ENCODE measurements at regions not wholly inside any gene's neighbourhood (a gene's known extent, or its start where the extent isn't known, plus 50 kb on each side); places are given as distances from the start of the nearest gene placed in this dataset.
"Not testable (repeated sequence)": the region's sequence is repeated elsewhere in the genome, so short reads cannot be mapped to it uniquely, and the experiment has no call there.

- Mint-ChIP-seq H3K27me3 (peaks cover 5% of the 10 kb centered on the region), H3K27ac (no peak overlapping the region), H3K4me3 (no peak overlapping the region), H3K36me3 (no peaks in the 10 kb centered on the region), H3K9me3 (no peaks in the 10 kb centered on the region), H3K4me1 (no peaks in the 10 kb centered on the region)
These were observed 346.2 kb downstream of the C12orf75 start for GRCh38 chr12:105676694-105677093.

GRCh38 chr12:105677672-105678071, 347.2 kb downstream of the C12orf75 start:
- Mint-ChIP-seq H3K4me1 (no peaks in the 10 kb centered on the region), H3K4me3 (no peak overlapping the region), H3K27ac (no peak overlapping the region), H3K36me3 (no peaks in the 10 kb centered on the region), H3K9me3 (peaks cover 0 to 2% (median 0%) of the 10 kb centered on the region in 3 donors), H3K27me3 (peaks cover 5% of the 10 kb centered on the region)

- H3K4me3 Mint-ChIP-seq = no peak overlapping the region
- peaks cover 0 to 5% (median 3%) of the 10 kb centered on the region in 3 donors for H3K9me3 Mint-ChIP-seq
- H3K4me1 Mint-ChIP-seq = no peaks in the 10 kb centered on the region
- H3K27me3 Mint-ChIP-seq = peaks cover 5% of the 10 kb centered on the region
- H3K36me3 Mint-ChIP-seq = no peaks in the 10 kb centered on the region
- H3K27ac Mint-ChIP-seq = no peak overlapping the region
These were observed 349.5 kb downstream of the C12orf75 start for GRCh38 chr12:105679982-105680381.

DNA sequence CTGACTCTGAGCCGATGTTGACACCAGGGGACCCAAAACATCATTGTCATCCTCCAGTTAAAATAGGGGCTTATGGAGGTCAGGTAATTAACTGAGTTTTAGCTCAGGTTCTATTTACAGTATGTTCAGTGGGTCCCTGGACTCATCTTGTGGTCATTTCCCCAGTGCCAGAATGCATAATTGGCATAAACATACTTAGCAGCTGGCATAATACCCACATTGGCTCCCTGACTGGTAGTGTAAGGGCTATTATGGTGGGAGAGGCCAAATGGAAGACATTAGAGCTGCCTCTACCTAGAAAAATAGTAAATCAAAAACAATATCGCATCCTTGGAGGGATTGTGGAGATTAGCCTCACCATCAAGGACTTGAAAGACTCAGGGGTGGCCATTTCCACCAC, 350.9 kb downstream of the C12orf75 start:
- Mint-ChIP-seq H3K36me3 (no peaks in the 10 kb centered on the region), H3K27ac (no peak overlapping the region), H3K4me3 (no peak overlapping the region), H3K9me3 (peaks cover 0 to 5% (median 3%) of the 10 kb centered on the region in 3 donors), H3K27me3 (peaks cover 3% of the 10 kb centered on the region), H3K4me1 (no peaks in the 10 kb centered on the region)

GRCh38 chr12:105682821-105683220, 352.3 kb downstream of the C12orf75 start:
- H3K36me3 Mint-ChIP-seq, H3K9me3 Mint-ChIP-seq, H3K27me3 Mint-ChIP-seq, H3K27ac Mint-ChIP-seq, H3K4me1 Mint-ChIP-seq, H3K4me3 Mint-ChIP-seq: not testable (repeated sequence)

DNA sequence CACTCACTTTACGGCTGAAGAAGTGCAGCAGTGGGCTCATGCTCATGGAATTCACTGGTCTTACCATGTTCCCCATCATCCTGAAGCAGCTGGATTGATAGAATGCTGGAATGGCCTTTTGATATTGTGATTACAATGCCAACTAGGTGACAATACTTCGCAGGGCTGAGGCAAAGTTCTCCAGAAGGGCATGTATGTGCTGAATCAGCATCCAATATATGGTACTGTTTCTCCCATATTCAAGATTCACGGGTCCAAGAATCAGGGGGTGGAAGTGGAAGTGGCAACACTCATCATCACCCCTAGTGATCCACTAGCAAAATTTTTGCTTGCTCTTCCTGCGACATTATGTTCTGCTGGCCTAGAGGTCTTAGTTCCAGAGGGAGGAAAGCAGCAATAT, 353.3 kb downstream of the C12orf75 start:
- H3K27me3 Mint-ChIP-seq, H3K4me1 Mint-ChIP-seq, H3K4me3 Mint-ChIP-seq, H3K27ac Mint-ChIP-seq, H3K9me3 Mint-ChIP-seq, H3K36me3 Mint-ChIP-seq: not testable (repeated sequence)

GRCh38 chr12:105698075-105698474, 367.6 kb downstream of the C12orf75 start:
- Mint-ChIP-seq H3K27me3 (peaks cover 7% of the 10 kb centered on the region), H3K4me1 (no peaks in the 10 kb centered on the region), H3K36me3 (no peaks in the 10 kb centered on the region), H3K9me3 (peaks cover 5 to 18% (median 15%) of the 10 kb centered on the region in 3 donors), H3K4me3 (no peak overlapping the region), H3K27ac (no peak overlapping the region)

DNA sequence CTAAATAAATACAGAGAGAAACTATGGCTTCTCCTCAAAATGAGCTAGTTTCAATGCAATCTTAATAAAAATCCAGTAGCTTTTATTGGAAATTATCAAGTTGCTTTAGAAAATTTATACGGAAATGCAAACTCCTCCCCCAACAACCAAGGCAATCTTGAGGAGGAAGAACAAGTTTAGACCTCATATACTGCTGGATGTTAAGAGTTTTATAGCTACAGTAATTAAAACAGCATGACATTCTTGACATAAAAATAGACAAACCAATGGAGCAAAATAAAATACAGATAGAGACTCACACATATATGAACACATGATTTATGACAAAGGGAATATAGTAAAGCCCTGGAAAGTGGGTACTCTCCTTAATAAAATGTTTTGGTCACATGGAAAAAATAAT, 368.7 kb downstream of the C12orf75 start:
- Mint-ChIP-seq H3K27ac (no peak overlapping the region), H3K36me3 (no peaks in the 10 kb centered on the region), H3K4me1 (no peaks in the 10 kb centered on the region), H3K27me3 (peaks cover 7% of the 10 kb centered on the region), H3K9me3 (peaks cover 5 to 18% (median 15%) of the 10 kb centered on the region in 3 donors), H3K4me3 (no peak overlapping the region)

GRCh38 chr12:105704787-105705186, 374.3 kb downstream of the C12orf75 start:
- Mint-ChIP-seq H3K4me3 (no peak overlapping the region), H3K9me3 (peaks cover 2 to 5% (median 3%) of the 10 kb centered on the region in 3 donors), H3K4me1 (no peaks in the 10 kb centered on the region), H3K27me3 (peaks cover 2% of the 10 kb centered on the region), H3K36me3 (no peaks in the 10 kb centered on the region), H3K27ac (no peak overlapping the region)

- H3K27me3 Mint-ChIP-seq = peaks cover 2% of the 10 kb centered on the region
- H3K4me3 Mint-ChIP-seq = no peak overlapping the region
- H3K36me3 Mint-ChIP-seq = no peaks in the 10 kb centered on the region
- H3K9me3 Mint-ChIP-seq = peaks cover 0 to 5% (median 3%) of the 10 kb centered on the region in 3 donors
- H3K27ac Mint-ChIP-seq = no peak overlapping the region
- H3K4me1 Mint-ChIP-seq = no peaks in the 10 kb centered on the region
These were observed 374.7 kb downstream of the C12orf75 start for GRCh38 chr12:105705235-105705634.

- H3K9me3 Mint-ChIP-seq = peaks cover 0 to 2% (median 0%) of the 10 kb centered on the region in 3 donors
- no peaks in the 10 kb centered on the region for H3K36me3 Mint-ChIP-seq
- peaks cover 2% of the 10 kb centered on the region for H3K27me3 Mint-ChIP-seq
- H3K4me3 Mint-ChIP-seq = no peak overlapping the region
- H3K27ac Mint-ChIP-seq = no peak overlapping the region
- no peaks in the 10 kb centered on the region for H3K4me1 Mint-ChIP-seq
These were observed 375.3 kb downstream of the C12orf75 start for GRCh38 chr12:105705765-105706164.

GRCh38 chr12:105706321-105706972, 376.0 kb downstream of the C12orf75 start:
- Mint-ChIP-seq H3K4me1 (no peaks in the 10 kb centered on the region), H3K9me3 (peaks cover 0 to 2% (median 0%) of the 10 kb centered on the region in 3 donors), H3K27me3 (peaks cover 2% of the 10 kb centered on the region), H3K4me3 (no peak overlapping the region), H3K36me3 (no peaks in the 10 kb centered on the region), H3K27ac (no peak overlapping the region)

GRCh38 chr12:105706973-105707334, 376.5 kb downstream of the C12orf75 start:
- no peak overlapping the region for H3K4me3 Mint-ChIP-seq
- H3K9me3 Mint-ChIP-seq = peaks cover 0 to 2% (median 0%) of the 10 kb centered on the region in 3 donors
- H3K36me3 Mint-ChIP-seq = no peaks in the 10 kb centered on the region
- H3K4me1 Mint-ChIP-seq = no peaks in the 10 kb centered on the region
- no peak overlapping the region for H3K27ac Mint-ChIP-seq
- H3K27me3 Mint-ChIP-seq = peaks cover 2% of the 10 kb centered on the region

GRCh38 chr12:105713606-105714305, 383.3 kb downstream of the C12orf75 start:
- Mint-ChIP-seq H3K27me3 (peaks cover 6% of the 10 kb centered on the region), H3K4me3 (no peak overlapping the region), H3K36me3 (no peaks in the 10 kb centered on the region), H3K4me1 (no peaks in the 10 kb centered on the region), H3K27ac (no peak overlapping the region), H3K9me3 (peaks cover 0 to 3% (median 0%) of the 10 kb centered on the region in 3 donors)

GRCh38 chr12:105716621-105717020, 386.1 kb downstream of the C12orf75 start:
- Mint-ChIP-seq H3K36me3 (no peaks in the 10 kb centered on the region), H3K9me3 (peaks cover 0 to 6% (median 0%) of the 10 kb centered on the region in 3 donors), H3K27ac (no peak overlapping the region), H3K4me3 (no peak overlapping the region), H3K27me3 (peaks cover 6% of the 10 kb centered on the region), H3K4me1 (no peaks in the 10 kb centered on the region)

Data from IgD-negative memory B cell (primary cell).